ENCODE measurements at regions not wholly inside any gene's neighbourhood (a gene's known extent, or its start where the extent isn't known, plus 50 kb on each side); places are given as distances from the start of the nearest gene placed in this dataset.

DNA sequence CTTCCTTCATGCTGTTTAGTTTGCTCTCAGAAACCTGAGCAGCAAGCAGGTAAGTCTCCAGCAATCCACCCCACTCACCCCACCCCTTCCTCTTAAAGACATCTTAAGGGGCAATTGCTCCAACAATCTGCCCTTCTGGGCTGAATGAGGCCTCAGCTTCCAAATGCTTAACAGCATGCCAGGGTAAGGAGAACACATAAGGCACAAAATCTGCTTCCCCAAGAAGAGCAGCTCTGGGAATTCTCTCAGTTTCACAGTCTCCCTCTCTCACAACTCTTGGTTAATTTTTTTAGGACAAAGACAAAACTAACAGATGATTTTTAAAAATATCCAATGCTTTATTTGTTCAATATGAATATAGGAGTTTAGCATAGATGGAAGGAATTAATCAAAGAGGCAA lies 288.9 kb upstream of the CCDC196 start:
- TF ChIP-seq, protein P1, sequence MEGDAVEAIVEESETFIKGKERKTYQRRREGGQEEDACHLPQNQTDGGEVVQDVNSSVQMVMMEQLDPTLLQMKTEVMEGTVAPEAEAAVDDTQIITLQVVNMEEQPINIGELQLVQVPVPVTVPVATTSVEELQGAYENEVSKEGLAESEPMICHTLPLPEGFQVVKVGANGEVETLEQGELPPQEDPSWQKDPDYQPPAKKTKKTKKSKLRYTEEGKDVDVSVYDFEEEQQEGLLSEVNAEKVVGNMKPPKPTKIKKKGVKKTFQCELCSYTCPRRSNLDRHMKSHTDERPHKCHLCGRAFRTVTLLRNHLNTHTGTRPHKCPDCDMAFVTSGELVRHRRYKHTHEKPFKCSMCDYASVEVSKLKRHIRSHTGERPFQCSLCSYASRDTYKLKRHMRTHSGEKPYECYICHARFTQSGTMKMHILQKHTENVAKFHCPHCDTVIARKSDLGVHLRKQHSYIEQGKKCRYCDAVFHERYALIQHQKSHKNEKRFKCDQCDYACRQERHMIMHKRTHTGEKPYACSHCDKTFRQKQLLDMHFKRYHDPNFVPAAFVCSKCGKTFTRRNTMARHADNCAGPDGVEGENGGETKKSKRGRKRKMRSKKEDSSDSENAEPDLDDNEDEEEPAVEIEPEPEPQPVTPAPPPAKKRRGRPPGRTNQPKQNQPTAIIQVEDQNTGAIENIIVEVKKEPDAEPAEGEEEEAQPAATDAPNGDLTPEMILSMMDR (IDR thresholded peaks at IDR 0.05; ENCODE audit: low read depth, low read length, missing control alignments) = no peak
- DNase-seq (ENCODE audit: extremely low read depth, low read depth) = no peak
- no peak overlapping the region for H3K4me3 ChIP-seq (replicated peaks; ENCODE audit: low read depth, low read length)

DNA sequence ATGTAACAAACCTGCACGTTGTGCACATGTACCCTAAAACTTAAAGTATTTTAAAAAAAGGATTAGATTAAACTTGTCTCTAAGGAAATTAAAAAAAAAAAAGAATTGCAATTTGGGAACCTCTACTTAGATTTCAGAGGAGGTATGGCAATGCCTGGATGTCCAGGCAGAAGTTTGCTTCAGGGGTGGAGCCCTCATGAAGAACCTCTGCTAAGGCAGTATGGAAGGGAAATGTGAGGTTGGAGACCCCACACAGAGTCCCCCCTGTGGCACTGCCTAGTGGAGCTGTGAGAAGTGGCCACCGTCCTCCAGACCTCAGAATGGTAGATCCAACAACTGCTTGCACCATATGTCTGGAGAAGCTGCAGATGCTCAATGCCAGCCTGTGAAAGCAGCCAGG lies 279.6 kb upstream of the CCDC196 start:
- no peak for DNase-seq (ENCODE audit: extremely low read depth, low read depth)
- TF ChIP-seq, protein P1 (IDR thresholded peaks at IDR 0.05; ENCODE audit: low read depth, low read length, missing control alignments) = no peak
- no peak overlapping the region for H3K4me3 ChIP-seq (replicated peaks; ENCODE audit: low read depth, low read length)

DNA sequence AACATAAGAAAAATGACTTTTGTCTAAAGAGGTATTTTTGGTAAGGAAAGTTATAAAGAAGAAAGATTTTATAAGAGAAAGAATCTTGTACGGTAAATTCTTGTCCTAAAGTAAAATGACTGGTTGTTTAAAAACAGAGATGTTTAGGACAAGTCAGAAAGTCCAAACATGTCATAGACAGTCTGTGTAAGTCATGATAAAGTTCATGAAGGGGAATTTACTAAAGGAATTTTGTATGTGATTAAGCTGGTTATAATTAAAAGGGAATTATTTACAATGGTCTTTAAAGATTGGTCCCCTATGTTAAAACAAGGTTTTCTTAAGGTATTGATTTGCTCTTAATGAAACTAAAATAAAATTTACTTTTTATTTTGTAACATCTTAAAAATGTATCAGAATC lies 269.4 kb upstream of the CCDC196 start:
- no peak for DNase-seq (ENCODE audit: extremely low read depth, low read depth)
- H3K4me3 ChIP-seq (replicated peaks; ENCODE audit: low read depth, low read length) = no peak overlapping the region
- TF ChIP-seq, protein P1 (IDR thresholded peaks at IDR 0.05; ENCODE audit: low read depth, low read length, missing control alignments) = no peak

DNA sequence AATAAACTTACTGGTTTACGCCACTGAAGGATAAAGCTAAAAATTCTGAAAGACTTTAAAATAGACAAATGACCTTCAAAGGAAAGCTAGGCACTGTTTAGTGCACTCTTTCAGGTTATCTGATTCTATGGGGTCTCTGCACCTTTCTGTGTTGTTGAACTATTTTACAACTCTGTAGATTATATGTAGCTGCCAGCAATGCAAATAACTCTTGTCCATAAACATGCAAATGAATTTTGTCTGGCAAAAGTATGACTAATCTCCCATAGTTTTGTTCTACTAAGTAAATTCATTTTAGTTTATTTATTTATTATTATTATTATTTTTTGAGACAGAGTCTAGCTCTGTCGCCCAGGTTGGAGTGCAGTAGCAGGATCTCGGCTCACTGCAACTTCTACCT lies 266.3 kb upstream of the CCDC196 start:
- H3K4me3 ChIP-seq (replicated peaks; ENCODE audit: low read depth, low read length) = no peak overlapping the region
- TF ChIP-seq, protein P1 (IDR thresholded peaks at IDR 0.05; ENCODE audit: low read depth, low read length, missing control alignments) = no peak
- no peak for DNase-seq (ENCODE audit: extremely low read depth, low read depth)

DNA sequence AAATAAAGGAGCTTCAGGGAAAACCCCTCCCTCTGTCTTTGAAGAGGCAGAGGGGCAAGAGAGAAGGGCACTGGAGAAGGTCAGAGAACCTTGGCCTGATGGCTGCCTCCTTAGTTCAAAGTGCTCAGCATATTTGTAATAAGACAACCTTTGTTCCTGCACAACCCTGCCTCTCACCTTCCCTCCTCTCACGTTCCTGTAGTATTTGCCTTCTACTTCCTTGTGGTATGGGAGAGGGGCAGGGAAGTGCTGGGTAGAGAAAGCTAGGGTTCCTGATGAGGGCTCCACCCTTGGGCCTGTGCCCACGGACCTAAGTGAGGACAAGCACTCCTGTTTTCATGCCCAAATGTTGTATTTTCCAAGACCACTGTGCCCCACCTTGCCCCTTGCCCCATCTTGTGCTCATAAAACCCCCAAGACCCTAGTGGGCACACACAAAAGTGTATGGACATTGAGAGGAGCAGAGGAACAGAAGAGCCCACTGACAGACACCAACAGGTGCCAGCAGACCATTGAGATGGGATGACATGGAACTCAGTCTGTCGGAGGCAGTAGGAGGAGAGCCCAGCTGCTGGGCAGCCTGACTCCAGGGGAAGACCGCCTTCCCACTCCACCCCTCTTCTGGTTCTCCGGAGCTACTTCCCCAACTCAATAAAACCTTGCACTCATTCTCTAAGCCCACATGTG lies 261.5 kb upstream of the CCDC196 start:
- no peak overlapping the region for H3K4me3 ChIP-seq (replicated peaks; ENCODE audit: low read depth, low read length)
- DNase-seq (ENCODE audit: extremely low read depth, low read depth) = no peak
- TF ChIP-seq, protein P1 (IDR thresholded peaks at IDR 0.05; ENCODE audit: low read depth, low read length, missing control alignments) = no peak

DNA sequence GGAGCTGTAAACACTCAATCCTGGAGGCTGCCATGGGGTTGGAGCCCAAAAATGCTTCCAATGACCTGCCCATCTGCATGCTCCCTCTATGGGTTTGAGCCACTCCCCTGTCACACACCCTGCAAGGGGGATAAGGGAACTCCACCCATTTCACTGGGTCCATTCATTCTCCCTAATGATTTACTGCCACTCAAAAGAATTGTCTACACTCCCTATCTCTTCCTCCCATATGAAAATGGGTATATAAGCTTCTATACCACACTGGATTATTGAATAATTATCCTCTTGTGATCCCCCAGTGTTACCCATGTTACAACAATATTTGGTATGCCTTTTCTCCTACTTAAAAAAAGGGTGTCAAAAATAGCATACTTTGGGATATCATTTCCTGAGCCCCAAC lies 260.8 kb upstream of the CCDC196 start:
- H3K4me3 ChIP-seq (replicated peaks; ENCODE audit: low read depth, low read length) = no peak overlapping the region
- DNase-seq (ENCODE audit: extremely low read depth, low read depth) = no peak
- TF ChIP-seq, protein P1 (IDR thresholded peaks at IDR 0.05; ENCODE audit: low read depth, low read length, missing control alignments) = no peak

All from HFF-Myc (cell line).